ENCODE measurements at regions not wholly inside any gene's neighbourhood (a gene's known extent, or its start where the extent isn't known, plus 50 kb on each side); places are given as distances from the start of the nearest gene placed in this dataset.

DNA sequence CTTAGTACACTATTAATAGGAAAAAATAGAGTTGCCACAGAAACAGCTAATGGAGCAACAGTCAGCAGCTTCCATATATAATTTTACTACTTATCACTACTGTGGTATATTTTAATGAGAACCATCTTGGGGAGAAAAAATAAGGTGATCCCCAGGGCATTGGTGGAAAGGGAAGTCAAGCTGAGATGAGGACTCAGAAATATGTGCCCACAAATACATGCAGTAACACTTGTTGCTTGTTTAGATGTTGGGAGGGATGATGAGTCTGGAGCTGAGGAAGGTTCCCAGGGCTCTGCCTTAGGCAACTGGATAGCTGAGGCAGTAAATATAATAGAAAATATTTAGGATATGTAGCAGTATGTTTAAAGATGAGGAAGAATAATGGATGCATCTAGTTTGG is 280.1 kb upstream of the PDE4D start:
- no peak overlapping the region for H3K4me2 ChIP-seq (ENCODE audit: low read length)
- Mint-ChIP-seq H3K4me3 (ENCODE audit: unreplicated experiment) (no peak overlapping the region), H3K27me3 (ENCODE audit: low read depth, unreplicated experiment) (no peaks in the 10 kb centered on the region)

DNA sequence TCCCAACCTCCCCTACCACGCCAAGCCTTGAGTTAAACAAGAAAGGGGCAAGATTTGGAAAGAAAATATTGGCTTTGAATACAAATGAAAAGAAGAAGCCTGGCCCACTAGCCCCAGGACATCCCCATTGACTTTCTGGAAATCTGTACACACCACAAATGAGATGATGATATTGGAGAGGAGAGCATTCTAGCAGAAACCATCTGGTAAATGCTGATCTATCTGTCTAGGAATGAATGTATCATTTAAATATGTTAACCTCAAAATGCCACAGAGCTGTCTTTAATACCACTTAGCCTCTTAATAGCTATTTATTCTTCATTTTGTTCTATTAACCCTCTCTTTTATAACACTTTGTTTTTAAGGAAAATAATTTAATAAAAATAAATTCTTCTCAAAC is 270.2 kb upstream of the PDE4D start:
- H3K4me3 Mint-ChIP-seq (ENCODE audit: unreplicated experiment) = no peak overlapping the region
- Histone ChIP-seq H3K79me2 (ENCODE audit: insufficient read depth, low read length) (no peaks in the 10 kb centered on the region), H3K4me3 (ENCODE audit: insufficient read depth, low read depth, low read length) (no peak overlapping the region), H3K9me3 (ENCODE audit: insufficient read depth, low read depth, low read length) (no peaks in the 10 kb centered on the region), H3K27ac (ENCODE audit: low read depth, low read length) (no peak overlapping the region), H3K9ac (ENCODE audit: low read length) (no peak overlapping the region), H2AFZ (ENCODE audit: low read depth, low read length) (no peak overlapping the region), H4K20me1 (ENCODE audit: insufficient read depth, low read length) (no peaks in the 10 kb centered on the region), H3K36me3 (ENCODE audit: insufficient read depth, low read length) (no peaks in the 10 kb centered on the region), H3K4me2 (ENCODE audit: low read length) (no peak overlapping the region), H3K4me1 (ENCODE audit: insufficient read depth, low read length) (no peaks in the 10 kb centered on the region), H3K27me3 (ENCODE audit: insufficient read depth, low read length) (no peaks in the 10 kb centered on the region)
- no peaks in the 10 kb centered on the region for H3K27me3 Mint-ChIP-seq (ENCODE audit: low read depth, unreplicated experiment)
- TF ChIP-seq, protein P1, sequence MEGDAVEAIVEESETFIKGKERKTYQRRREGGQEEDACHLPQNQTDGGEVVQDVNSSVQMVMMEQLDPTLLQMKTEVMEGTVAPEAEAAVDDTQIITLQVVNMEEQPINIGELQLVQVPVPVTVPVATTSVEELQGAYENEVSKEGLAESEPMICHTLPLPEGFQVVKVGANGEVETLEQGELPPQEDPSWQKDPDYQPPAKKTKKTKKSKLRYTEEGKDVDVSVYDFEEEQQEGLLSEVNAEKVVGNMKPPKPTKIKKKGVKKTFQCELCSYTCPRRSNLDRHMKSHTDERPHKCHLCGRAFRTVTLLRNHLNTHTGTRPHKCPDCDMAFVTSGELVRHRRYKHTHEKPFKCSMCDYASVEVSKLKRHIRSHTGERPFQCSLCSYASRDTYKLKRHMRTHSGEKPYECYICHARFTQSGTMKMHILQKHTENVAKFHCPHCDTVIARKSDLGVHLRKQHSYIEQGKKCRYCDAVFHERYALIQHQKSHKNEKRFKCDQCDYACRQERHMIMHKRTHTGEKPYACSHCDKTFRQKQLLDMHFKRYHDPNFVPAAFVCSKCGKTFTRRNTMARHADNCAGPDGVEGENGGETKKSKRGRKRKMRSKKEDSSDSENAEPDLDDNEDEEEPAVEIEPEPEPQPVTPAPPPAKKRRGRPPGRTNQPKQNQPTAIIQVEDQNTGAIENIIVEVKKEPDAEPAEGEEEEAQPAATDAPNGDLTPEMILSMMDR (IDR thresholded peaks at IDR 0.05; ENCODE audit: insufficient read depth, low read depth, low read length) = no peak
- TF ChIP-seq EZH2 (IDR thresholded peaks at IDR 0.05; ENCODE audit: insufficient read depth, low read length) = no peak
- DNase-seq (ENCODE audit: low read depth) = peak; percentile 71
- peaks cover 17% of the 10 kb centered on the region for H3K4me1 Mint-ChIP-seq (ENCODE audit: low read depth, unreplicated experiment)
- FAIRE-seq = no peak
- H3K27ac Mint-ChIP-seq (ENCODE audit: unreplicated experiment) = peak overlapping the region; percentile 99
- no peaks in the 10 kb centered on the region for H3K9me3 Mint-ChIP-seq (ENCODE audit: unreplicated experiment)
- no peaks in the 10 kb centered on the region for H3K36me3 Mint-ChIP-seq (ENCODE audit: low read depth, unreplicated experiment)

More for the DNA sequence above, 280.1 kb upstream of the PDE4D start:
- H3K9ac ChIP-seq (ENCODE audit: low read length) = no peak overlapping the region
- H3K27me3 ChIP-seq (ENCODE audit: insufficient read depth, low read length) = no peaks in the 10 kb centered on the region
- DNase-seq (ENCODE audit: low read depth) (no peak), FAIRE-seq (no peak)
- H4K20me1 ChIP-seq (ENCODE audit: insufficient read depth, low read length) = no peaks in the 10 kb centered on the region
- TF ChIP-seq, protein P1 (IDR thresholded peaks at IDR 0.05; ENCODE audit: insufficient read depth, low read depth, low read length) = no peak
- TF ChIP-seq EZH2 (IDR thresholded peaks at IDR 0.05; ENCODE audit: insufficient read depth, low read length) = no peak
- Mint-ChIP-seq H3K4me1 (ENCODE audit: low read depth, unreplicated experiment) (peaks cover 6% of the 10 kb centered on the region), H3K9me3 (ENCODE audit: unreplicated experiment) (no peaks in the 10 kb centered on the region), H3K36me3 (ENCODE audit: low read depth, unreplicated experiment) (no peaks in the 10 kb centered on the region), H3K27ac (ENCODE audit: unreplicated experiment) (no peak overlapping the region)
- H3K79me2 ChIP-seq (ENCODE audit: insufficient read depth, low read length) = no peaks in the 10 kb centered on the region
- H3K9me3 ChIP-seq (ENCODE audit: insufficient read depth, low read depth, low read length) = no peaks in the 10 kb centered on the region
- H3K27ac ChIP-seq (ENCODE audit: low read depth, low read length) = no peak overlapping the region
- no peak overlapping the region for H3K4me3 ChIP-seq (ENCODE audit: insufficient read depth, low read depth, low read length)
- H2AFZ ChIP-seq (ENCODE audit: low read depth, low read length) = no peak overlapping the region
- no peaks in the 10 kb centered on the region for H3K36me3 ChIP-seq (ENCODE audit: insufficient read depth, low read length)
- H3K4me1 ChIP-seq (ENCODE audit: insufficient read depth, low read length) = no peaks in the 10 kb centered on the region

DNA sequence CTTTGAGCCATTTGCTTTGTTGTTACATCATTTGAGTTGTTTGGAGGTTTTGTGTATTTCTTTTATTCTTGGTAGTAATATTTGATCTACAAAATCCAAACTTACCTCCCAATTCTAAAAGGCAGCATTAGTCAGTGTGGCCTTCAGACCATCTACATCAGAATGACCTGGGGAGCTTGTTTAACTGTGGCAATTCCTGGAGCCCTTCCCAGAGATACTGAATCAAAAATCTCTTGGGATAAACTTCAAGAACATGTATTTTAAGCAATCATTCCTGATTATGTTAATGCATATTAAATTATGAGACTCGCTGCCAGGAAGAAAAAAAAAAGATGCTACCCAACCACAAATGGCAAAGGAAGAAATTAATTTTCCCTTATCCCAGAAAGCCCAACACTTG is 268.9 kb upstream of the PDE4D start:
- Mint-ChIP-seq H3K9me3 (ENCODE audit: unreplicated experiment) (no peaks in the 10 kb centered on the region), H3K4me3 (ENCODE audit: unreplicated experiment) (no peak overlapping the region), H3K36me3 (ENCODE audit: low read depth, unreplicated experiment) (no peaks in the 10 kb centered on the region), H3K27me3 (ENCODE audit: low read depth, unreplicated experiment) (no peaks in the 10 kb centered on the region), H3K27ac (ENCODE audit: unreplicated experiment) (peak overlapping the region; percentile 90), H3K4me1 (ENCODE audit: low read depth, unreplicated experiment) (peaks cover 17% of the 10 kb centered on the region)
- Histone ChIP-seq H3K9ac (ENCODE audit: low read length) (no peak overlapping the region), H3K27ac (ENCODE audit: low read depth, low read length) (no peak overlapping the region), H3K79me2 (ENCODE audit: insufficient read depth, low read length) (no peaks in the 10 kb centered on the region), H4K20me1 (ENCODE audit: insufficient read depth, low read length) (no peaks in the 10 kb centered on the region), H3K4me1 (ENCODE audit: insufficient read depth, low read length) (no peaks in the 10 kb centered on the region), H3K36me3 (ENCODE audit: insufficient read depth, low read length) (no peaks in the 10 kb centered on the region), H3K4me2 (ENCODE audit: low read length) (no peak overlapping the region), H3K4me3 (ENCODE audit: insufficient read depth, low read depth, low read length) (no peak overlapping the region), H3K9me3 (ENCODE audit: insufficient read depth, low read depth, low read length) (no peaks in the 10 kb centered on the region), H3K27me3 (ENCODE audit: insufficient read depth, low read length) (no peaks in the 10 kb centered on the region), H2AFZ (ENCODE audit: low read depth, low read length) (no peak overlapping the region)
- TF ChIP-seq, protein P1 (IDR thresholded peaks at IDR 0.05; ENCODE audit: insufficient read depth, low read depth, low read length) = no peak
- no peak for TF ChIP-seq EZH2 (IDR thresholded peaks at IDR 0.05; ENCODE audit: insufficient read depth, low read length)
- FAIRE-seq (no peak), DNase-seq (ENCODE audit: low read depth) (peak; percentile 34)
